ENCODE measurements at regions not wholly inside any gene's neighbourhood (a gene's known extent, or its start where the extent isn't known, plus 50 kb on each side); places are given as distances from the start of the nearest gene placed in this dataset.
"Not testable (repeated sequence)": the region's sequence is repeated elsewhere in the genome, so short reads cannot be mapped to it uniquely, and the experiment has no call there.

DNA sequence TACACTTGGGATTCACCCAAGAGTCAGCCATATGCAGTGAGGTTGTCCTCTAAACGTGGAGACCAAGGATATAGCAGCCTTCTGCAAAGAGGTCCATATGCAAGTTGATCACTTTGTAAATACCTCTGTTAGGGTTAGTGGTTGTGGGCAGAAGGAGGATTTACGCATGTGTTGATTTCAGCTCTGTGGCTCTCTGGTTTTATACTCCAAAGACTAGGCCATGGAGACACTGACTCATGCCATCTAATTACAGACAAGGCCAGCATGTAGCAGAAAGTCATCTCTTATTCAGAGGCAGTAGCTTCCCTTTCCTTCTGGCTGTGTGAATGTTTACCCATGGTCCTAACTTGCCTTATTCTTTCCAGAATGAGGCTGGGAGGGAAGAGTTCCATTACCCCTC, 140.9 kb upstream of the GOLGA6L4 start:
- DNase-seq; ATAC-seq; intact Hi-C loops (cut with micrococcal nuclease): not testable (repeated sequence)

DNA sequence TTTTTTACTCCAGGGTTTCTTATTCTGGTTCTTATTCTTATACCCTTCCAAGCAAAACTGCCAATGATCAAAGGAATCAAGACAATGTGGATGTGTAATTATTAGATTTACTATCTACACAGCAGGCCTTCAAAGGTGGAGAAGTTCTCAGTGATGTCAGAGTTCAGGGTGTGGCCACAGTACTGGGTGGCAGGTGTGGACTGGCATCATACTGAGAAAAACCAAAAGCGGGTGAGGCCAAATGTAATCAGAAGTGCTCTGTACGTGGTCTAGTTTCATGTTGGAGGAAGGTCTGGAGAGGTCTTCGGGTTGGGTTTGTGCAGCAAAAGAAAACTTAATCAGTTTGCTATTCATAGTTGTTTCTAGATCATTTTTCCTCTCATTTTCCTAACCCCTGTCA, 138.5 kb upstream of the GOLGA6L4 start:
- ATAC-seq; DNase-seq; intact Hi-C loops (cut with micrococcal nuclease): not testable (repeated sequence)

DNA sequence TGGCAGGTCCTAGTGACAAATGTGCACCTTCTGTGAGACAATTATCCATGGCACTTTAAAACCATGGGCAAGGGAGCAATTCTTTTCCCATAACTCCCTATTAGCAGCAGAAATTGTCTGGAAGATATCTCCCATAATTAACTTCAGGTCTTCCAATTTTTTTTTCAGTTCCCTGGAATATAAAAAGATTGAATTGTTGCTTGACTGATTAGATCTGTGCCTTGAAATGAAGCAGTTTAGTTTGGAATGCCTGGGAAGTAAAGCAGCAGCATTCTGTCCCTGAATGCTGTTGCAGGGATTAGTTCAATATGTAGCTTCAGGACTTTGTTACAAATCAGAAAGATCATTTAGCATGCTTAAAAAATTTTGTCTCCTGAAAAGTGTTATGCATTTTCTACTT, 137.0 kb upstream of the GOLGA6L4 start:
- ATAC-seq (no peak), DNase-seq (no peak)
- intact Hi-C loops (cut with micrococcal nuclease) = no loop called here

DNA sequence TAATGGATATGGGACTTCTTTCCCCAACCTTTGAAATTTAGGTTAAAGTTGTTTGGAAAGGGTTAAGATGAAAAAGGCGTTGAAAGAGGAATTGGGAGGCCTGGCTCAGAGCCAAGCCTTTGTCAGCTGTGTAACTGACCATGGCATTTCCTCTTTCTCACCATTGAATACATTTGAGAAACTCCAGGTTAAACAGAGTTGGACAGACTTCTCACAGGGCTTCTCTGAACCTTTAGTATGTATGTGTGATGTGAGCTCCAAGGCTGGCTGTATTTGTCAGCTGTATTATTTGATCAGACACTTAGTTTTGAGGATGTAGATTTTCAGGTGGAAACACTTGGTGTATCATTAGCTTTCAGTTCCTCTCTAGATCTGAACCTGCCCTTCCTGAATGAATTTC, 136.4 kb upstream of the GOLGA6L4 start:
- ATAC-seq (no peak), DNase-seq (peak; percentile 59)
- intact Hi-C loops (cut with micrococcal nuclease) = no loop called here

DNA sequence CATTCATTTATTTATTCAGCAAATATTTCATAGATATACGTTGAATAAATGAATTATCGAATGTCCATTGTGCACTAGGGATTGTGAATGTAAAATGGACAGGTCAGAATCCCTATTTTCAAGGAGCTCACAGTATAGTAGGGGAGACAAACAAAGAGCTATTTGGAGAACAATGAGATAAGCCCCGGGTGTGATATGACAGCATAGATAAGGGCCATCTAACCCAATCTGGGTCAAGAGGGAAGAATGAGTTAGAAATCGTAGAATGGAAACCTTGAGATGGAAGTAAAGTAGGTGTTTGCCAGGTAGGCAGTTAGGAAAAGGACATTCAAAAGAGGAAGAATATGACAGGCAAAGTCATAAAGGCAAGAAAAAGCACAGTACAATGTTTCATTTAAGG, 132.2 kb upstream of the GOLGA6L4 start:
- intact Hi-C loops (cut with micrococcal nuclease) = no loop called here
- ATAC-seq (no peak), DNase-seq (no peak)

DNA sequence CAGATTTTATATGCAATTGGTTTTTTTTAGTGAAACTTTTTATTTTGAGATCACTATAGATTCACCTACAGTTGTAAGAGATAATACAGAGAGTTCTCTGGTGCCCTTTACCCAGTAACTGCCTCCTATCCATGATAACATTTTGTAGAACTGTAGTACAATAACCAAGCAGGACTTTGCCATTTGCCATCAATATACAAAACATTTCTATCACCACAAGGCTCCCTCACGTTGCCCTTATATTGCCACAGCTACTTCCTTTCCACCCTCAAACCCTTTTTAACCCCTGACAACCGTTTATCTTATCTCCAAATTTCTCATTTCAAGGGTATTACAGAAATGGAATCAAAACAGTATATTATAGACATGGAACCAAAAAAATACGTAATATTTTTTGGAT, 130.7 kb upstream of the GOLGA6L4 start:
- ATAC-seq (no peak), DNase-seq (no peak)
- intact Hi-C loops (cut with micrococcal nuclease) = no loop called here

DNA sequence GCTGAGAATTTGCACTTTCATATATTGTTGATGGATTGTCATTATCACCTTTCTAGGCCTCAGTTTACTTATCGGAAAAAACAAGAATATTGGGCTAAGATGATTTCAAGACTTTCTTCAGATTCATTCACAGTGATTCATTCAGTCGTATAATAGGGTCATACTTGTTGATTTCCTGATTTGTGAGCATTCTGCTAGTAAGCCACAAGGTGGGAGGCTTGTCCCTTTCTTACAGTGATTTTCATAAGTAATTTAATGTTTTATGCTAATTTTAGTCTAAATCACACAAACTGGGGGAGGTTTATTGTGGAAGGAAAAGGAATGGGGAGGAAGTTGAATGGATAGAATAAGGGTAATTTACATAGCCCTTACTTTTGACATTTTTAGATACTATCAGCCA, 126.8 kb upstream of the GOLGA6L4 start:
- intact Hi-C loops (cut with micrococcal nuclease) = no loop called here
- ATAC-seq = no peak

DNA sequence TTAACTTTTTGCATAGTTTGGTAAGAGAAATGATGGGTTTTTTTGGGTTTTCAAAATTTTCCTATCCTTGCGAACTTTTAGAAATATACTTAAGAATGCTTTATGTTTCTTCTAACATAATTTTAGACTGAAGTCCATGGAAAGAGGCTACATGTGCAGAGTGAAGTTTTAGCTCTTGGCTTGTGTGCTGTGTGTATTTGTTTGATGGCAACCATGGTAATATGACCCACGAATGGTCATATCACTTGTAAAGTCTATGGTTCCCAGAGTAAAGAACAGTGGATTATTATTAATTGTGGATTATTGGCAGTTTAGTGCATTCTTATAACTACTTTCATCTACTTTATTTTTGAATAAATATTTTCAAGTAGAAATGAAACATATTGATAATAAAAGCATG, 124.0 kb upstream of the GOLGA6L4 start:
- intact Hi-C loops (cut with micrococcal nuclease) = no loop called here
- DNase-seq (no peak), ATAC-seq (no peak)

More for the DNA sequence above, 126.8 kb upstream of the GOLGA6L4 start:
- DNase-seq = no peak

DNA sequence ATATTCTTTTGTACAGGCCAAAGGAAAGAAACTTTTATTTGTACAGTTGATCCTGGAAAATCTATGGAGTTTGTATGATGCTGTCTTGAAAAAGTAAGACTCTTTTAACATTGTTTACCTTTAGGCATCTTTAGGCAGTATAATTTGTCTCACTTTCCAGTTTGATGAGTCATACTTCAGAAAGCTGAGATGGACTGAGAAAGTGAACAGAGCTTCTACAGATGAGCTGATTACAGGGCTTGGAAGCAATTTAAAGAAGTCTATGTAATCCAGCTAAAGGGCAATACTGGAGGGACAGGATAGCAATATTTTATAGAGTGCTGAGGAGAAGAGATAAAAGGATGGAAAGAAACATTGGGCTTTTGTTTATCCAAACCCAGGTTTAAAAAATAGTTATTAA, 123.5 kb upstream of the GOLGA6L4 start:
- ATAC-seq = no peak
- intact Hi-C loops (cut with micrococcal nuclease) = no loop called here
- DNase-seq = no peak

DNA sequence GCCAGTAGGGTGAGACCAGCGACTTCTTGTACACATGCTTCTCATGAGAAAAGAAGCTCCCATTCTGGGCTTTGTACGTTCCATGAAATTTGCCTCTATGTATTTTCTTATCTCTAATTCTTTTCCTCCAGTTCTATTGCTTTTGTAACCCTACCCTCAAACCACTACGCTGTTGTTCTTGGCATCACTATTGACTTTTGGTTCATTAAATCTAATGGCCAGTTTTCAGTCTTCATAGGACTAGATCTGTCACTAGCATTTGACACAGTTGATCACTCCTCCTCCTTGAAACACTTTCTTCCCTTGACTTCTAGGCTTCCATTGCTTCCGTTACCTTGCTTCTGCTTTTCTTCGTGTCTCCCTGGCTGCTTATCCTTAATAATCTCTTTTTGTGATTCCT, 121.7 kb upstream of the GOLGA6L4 start:
- intact Hi-C loops (cut with micrococcal nuclease) = no loop called here
- no peak for ATAC-seq

DNA sequence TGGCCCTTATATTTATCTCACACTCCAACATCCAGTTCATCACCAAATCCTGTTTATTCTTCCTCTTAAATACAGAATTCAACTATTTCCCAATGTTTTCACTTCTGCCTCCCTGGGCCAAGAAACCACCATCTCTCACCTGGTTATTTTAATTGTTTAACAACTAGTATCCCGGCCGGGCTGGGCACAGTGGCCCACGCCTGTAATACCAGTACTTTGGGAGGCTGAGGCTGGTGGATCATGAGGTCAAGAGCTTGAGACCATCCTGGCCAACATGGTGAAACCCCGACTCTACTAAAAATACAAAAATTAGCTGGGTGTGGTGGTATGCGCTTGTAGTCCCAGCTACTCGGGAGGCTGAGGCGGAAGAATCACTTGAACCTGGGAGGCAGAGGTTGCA, 120.9 kb upstream of the GOLGA6L4 start:
- intact Hi-C loops (cut with micrococcal nuclease); DNase-seq; ATAC-seq: not testable (repeated sequence)

More for the DNA sequence above, 121.7 kb upstream of the GOLGA6L4 start:
- no peak for DNase-seq

DNA sequence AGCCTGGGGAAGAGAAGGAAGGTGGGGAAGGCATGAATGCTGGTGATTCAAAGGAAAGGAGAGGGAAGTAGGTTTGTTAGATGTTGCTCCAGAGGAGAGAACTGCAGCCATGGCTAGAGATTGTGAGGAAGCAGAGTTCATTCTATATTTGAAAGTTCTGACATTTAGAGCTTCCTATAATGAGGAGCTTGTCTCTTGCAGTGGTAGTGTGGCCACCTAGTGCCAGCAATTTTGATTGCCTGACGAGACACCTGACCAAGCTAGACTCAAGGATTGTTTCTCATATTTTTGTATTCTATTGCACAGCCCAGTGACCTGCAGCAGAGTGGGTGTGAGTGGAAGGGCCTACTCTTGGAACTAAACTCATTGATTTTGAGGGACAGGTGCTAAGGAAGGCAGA, 116.2 kb upstream of the GOLGA6L4 start:
- intact Hi-C loops (cut with micrococcal nuclease); DNase-seq: not testable (repeated sequence)
- ATAC-seq = peak; percentile 33

DNA sequence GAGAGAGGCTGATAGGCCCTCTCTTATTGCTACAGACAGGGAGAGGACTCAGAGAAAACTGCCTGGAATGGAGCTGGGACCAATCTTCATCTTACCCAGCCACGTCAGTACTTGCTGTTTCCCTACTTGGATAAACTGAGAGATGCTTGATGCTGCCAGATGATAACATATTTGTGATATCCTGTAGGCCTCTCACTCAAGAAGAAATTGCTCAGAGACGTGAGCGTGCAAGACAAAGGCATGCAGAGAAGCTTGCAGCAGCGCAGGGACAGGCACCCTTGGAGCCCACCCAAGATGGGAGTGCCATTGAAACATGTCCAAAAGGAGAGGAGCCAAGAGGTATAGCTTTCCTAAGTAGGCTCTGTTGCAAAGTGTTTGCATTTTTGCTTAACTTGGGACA, 114.7 kb upstream of the GOLGA6L4 start:
- peak; percentile 67 for ATAC-seq
- intact Hi-C loops (cut with micrococcal nuclease); DNase-seq: not testable (repeated sequence)

DNA sequence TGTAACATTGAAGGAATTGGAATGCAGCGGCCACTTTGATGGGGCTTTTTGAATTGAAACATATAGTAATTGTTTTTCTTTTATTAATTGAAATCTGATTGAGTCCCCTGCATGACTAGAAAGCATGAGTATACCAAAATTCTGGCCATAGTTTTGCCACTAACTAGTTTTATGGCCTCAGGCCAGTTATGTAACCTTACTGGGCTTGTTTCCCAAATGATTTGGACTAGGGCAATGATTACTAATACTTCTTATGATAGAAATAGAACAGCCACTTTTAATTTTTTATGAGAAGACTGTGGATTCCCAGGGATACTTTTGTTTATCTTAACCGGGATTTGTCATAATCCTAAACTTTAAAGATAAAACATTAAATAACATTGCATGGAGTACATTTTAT, 106.9 kb upstream of the GOLGA6L4 start:
- intact Hi-C loops (cut with micrococcal nuclease); DNase-seq: not testable (repeated sequence)
- peak; percentile 43 for ATAC-seq

DNA sequence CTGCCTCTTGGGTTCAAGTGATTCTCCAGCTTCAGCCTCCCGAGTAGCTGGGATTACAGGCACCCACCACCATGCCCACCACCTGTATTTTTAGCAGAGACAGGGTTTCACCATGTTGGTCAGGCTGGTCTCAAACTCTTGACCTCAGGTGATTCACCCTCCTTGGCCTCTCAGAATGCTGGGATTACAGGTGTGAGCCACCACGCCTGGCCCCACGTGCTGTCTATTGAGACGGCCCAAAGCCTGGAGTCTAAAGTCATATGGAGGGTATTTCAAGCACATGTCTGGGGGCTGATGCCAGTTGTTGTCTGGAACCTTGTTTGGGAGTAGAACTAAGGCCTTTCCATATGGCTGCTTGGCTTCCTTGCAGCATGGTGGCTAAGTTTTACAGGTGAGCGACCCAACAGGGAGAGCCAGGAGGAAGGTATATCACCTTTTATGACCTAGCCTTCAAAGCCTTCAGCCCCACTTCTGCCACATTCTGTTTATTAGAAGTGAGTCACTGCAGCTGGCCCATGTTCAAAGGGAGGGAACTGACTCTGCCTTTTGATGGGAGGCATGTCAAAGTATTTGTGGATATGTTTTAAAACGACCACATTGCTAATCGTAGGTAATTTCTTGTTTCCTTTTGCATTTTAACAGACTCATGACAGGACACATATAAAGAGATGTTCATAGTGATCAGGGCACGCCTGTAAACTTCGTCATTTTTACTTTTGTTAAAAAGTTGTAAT, 105.3 kb upstream of the GOLGA6L4 start:
- intact Hi-C loops (cut with micrococcal nuclease); DNase-seq: not testable (repeated sequence)
- peak; percentile 53 for ATAC-seq

DNA sequence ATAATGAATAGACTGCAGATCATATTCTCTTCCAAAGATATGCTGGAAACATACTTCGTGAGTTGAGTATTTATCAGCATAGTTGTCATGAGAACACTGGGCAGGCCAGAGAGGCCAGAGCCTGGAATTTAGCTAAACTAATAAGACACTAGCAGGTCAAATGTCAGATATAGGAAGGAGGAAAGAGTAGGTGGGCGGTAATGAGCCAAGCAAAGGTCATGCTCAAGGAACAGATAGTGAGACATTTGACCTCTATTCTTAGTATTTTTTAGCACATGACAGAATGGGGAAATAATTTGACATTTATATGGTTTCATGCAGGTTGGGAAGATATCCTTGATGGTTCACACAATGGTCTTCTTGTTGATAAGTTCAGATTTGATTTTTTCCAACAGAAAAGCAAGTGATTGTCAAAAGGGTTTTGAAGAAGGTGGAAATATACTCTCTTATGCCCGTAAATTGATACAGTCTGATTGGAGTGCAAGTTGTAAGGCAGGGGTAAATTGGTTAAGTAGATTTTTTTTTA, 99.6 kb upstream of the GOLGA6L4 start:
- intact Hi-C loops (cut with micrococcal nuclease); DNase-seq: not testable (repeated sequence)

DNA sequence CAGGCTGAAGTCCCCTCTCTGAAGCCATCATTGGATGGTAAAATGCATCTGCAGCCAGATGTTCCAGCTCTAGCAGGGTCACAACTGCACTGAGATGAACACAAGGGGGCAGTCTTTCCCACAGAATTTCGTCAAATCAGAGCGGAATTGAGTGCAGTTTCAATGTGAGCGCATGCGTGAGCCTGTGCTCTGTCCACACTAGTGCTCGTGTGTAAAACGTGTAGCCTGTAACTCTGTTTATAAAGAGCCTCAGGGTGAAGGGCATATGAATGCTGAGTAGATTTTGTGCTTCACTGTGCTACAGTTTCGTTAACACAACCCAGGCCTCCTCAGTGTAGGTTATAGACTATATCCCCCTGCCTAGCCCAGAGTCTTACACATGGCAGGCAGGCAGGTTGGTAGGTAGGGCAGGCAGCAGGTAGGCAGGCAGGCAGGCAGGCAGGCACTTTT, 92.7 kb upstream of the GOLGA6L4 start:
- intact Hi-C loops (cut with micrococcal nuclease) = no loop called here
- DNase-seq (peak; percentile 77), ATAC-seq (peak; percentile 92)

More for the DNA sequence above, 99.6 kb upstream of the GOLGA6L4 start:
- not testable (repeated sequence) for ATAC-seq

DNA sequence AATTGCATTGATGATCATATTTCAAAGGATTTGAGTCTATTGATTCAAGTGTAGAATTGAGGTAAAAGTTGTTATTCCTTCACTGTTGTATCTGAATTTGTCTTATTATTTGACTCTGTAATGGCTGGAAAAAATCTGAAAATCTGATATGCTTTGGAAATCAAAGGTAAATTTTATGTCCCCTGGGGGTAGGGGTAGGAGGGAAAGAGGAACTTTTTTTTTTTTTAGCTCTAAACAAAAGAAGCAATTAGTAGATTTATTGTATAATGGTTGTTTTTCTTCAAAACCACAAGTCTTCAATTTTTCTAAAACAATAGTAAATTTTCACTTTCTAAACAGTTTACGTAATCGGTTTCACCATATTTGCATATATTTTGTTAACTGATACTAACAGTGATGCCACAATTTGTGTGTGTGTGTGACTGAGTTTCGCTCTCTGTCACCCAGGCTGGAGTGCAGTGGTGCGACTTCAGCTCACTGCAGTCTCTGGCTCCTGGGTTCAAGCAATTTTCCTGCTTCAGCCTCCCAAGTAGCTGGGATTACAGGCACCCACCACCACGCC, 91.7 kb upstream of the GOLGA6L4 start:
- intact Hi-C loops (cut with micrococcal nuclease) = no loop called here
- no peak for ATAC-seq
- no peak for DNase-seq

DNA sequence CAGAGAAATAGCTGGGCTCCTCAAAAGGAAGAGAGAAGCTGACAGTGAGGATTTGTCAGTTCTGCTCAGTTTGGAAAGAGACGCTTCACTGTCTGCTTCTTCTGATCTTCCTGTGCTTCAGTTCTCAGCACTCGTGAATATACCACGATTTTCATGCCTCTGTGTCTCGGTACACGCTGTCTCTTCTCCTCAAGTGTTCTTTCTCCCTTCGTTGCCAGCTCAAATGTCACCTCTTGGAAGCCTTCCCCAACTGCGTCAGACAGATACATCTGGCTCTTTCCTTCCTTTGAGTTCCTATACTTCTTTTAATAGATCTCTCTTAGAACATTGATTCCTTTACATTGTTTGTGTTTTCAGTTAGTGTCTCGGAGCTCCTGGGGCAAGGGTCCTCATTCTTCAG, 90.6 kb upstream of the GOLGA6L4 start:
- peak; percentile 75 for ATAC-seq
- DNase-seq; intact Hi-C loops (cut with micrococcal nuclease): not testable (repeated sequence)

DNA sequence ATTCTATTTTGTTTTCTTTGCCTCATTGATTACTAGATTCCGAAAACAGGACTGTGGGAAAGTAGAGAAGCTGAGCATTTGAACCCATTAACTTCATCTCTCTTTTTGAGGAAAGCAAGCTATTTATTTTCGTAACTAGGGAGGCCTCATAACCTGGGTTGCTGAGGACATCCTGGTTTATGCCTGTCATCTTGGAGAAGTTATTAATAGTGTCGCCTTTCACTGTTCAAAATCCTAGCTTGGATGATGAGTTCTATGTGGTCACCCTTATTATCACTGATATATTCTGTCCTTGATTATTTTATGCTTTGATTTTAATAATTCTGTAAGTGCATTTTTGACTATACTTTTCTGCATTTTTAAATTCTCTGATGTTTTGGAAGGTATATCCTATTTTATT, 89.3 kb upstream of the GOLGA6L4 start:
- intact Hi-C loops (cut with micrococcal nuclease); DNase-seq: not testable (repeated sequence)
- peak; percentile 56 for ATAC-seq
